GM18907 (cell line): ENCODE measurements at regions not wholly inside any gene's neighbourhood (a gene's known extent, or its start where the extent isn't known, plus 50 kb on each side); places are given as distances from the start of the nearest gene placed in this dataset.

ENCODE experiments used
- ATAC-seq: cut with Tn5 transposase; IDR thresholded peaks from one replicate; pipeline ENCODE4 v1.9.1; 2021; ENCODE audit warnings: mild to moderate bottlenecking, moderate library complexity; ENCODE audit not compliant: unreplicated experiment

DNA sequence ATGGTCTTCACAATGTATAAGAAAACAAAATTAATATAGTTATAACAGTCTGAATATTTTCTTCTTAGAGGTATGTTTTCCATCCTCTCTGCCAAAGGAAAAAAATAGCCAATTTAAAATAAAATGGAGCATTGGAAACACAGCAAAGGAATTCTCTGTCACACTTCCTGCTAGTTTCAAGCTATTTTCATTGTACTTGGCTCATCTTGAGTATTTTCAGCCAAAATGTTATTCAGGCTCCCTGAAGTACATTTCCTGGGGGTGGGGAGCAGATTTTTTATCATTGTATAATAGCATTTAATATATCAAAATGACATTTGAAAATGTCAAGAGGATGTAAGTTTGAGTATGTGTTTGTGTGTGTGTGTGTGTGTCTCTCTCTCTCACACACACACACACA lies 463.6 kb upstream of the REG3G start:
- no peak for ATAC-seq

GRCh38 chr2:78564666-78565065 lies 460.8 kb upstream of the REG3G start:
- no peak for ATAC-seq

DNA sequence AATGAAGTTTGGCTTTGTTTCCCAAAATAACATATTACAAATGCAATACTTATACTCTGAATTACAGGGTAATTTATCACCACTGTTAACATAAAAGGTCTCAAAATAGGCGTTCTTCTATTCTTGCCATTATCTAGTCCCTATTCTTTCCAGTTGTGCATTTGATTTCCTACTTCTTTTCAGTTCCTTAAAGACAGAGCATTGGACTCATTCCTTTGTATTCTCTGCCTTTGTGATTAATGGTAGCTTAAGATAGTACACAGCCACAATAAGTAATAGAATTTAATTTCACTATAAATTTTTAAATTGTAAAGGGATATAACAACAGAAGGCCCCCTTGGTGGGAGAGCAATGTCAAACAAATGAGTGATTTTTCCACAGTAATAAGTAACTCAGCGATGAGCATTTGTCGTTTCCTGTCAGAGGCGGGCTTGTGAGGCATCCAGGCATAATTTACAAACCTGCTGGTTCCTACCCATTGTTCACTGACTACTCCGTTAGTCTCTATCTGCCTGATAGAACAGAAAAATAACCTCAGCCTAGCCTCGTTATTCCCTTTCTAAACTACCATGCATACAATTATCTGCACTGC lies 456.6 kb upstream of the REG3G start:
- no peak for ATAC-seq

DNA sequence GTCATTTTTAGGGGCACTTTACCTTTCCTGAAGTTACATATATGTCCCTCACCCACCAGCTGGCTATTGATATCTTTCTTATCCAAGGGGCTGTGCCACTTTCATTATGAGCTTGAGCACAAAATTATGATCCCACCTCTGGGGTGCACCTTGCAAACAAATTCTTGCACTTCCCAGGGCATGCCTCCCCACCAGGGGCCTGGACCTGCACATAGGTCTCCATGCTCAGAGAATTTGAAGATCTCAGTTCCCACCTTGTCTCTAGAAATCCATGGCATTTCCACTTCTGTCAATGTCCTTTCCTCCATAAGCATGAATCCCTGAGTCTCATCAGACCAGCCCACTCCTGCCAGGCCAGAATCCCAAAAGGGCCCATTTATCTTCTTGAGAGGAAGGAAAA lies 449.1 kb upstream of the REG3G start:
- no peak for ATAC-seq

DNA sequence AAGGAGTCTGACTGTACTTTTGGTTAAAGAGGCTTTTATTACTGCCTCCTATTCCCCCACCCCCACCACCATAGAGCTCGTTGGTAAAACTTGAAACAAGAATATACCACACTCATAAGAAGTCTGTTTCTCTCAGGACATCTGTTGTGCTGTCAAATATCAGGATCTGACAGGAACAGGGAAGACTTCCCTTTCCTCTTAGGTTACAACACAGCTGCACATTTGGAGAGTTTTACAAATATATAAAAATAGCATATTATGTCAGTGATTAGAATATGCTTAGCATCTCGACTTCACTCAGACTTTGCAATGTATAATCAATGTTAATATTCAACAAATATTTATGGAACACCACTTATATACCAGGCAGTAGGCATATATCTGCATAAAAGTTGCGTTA lies 439.6 kb upstream of the REG3G start:
- no peak for ATAC-seq

DNA sequence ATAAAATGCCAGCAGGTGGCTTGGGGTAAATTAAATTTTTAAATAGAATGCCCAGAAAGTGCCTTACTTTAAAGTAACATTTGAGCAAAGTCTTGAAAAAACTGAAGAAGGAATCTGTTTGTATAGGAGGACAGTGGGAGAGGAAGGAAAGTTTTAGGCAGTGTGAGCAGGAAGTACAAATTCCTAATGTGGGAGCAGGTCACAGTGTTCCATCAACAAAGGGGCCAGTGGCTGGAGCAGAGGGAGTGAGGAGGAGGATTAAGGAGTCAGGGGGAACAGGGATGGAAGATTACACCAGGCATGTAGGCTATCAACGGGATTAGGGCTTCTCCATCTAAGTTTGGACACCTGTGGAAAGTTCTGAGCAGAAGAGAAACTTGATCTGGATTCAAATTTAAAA lies 439.2 kb upstream of the REG3G start:
- ATAC-seq = no peak

DNA sequence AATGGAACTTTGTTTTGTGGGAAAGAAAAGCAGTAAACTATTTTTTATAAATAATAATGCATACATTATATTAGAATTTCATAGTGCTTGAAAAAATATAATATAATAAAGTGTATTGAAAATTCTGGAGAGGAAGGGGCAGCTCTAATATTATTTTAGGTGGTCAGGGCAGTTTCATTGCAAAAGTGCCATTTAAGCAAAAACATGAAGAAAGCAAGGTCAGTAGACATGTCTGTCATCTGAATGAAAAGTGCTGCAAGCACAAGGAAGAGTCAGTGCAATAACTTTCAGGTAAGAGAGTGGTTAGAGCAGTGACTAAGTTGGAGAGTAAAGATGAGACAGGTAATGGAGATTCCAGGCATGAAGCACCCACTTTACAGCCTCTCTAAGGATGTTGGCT lies 435.6 kb upstream of the REG3G start:
- no peak for ATAC-seq

- ATAC-seq = no peak
These were observed 433.0 kb upstream of the REG3G start for GRCh38 chr2:78592491-78592890.

DNA sequence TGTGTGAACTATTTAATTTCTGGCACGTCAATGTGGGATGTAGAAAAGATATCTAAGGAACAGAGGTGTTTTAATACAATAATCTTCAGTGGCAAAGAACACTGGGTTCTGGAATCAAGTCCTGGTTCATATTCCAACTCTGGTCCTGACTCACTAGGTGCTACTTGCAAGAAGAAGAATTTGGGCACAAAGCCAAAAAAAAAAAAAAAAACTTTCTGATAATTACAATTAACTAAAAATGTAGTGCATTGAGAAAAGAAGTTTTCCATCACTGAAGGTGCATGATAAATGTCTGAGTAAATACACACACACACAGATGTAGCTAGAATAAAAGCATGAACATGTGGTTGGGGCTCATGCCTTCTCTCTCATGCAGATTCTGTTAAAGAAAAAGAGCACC lies 424.4 kb upstream of the REG3G start:
- ATAC-seq = no peak

- ATAC-seq = no peak
These were observed 422.6 kb upstream of the REG3G start for GRCh38 chr2:78602862-78603261.

- no peak for ATAC-seq
These were observed 418.6 kb upstream of the REG3G start for GRCh38 chr2:78606895-78607294.

DNA sequence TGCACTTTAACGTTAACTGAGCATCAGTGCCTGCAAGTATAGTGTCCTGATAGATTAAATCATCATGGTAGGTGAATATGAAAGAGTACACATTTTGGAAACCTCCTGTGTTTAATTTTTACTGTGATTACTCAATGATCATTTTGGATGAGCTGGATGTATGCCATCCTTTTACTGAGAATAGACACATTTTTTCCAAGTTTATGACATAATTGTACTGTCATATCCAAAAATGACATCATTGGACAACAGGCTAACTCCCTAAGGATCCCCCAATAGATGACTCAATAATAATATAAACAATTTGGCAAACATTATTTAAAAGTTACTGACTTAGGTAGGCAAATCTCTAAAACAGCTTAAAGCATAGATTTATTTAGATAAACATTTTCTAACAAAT lies 410.8 kb upstream of the REG3G start:
- no peak for ATAC-seq

DNA sequence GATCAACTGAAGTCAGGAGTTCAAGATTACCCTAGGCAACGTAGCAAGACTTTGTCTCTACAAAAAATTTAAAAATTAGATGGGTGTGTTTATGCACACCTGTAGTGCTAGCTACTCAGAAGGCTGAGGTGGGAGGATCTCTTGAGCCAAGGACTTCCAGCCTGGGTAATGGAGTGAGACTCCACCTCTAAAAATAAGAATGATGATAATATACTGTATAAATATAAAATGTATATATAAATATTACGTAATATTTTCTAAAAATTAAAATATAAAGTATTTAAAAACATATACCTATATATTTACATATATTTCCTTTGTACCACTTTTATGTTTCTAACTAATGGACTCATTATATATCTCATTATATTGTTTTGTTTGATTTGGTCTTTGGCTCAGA lies 409.5 kb upstream of the REG3G start:
- ATAC-seq = no peak

DNA sequence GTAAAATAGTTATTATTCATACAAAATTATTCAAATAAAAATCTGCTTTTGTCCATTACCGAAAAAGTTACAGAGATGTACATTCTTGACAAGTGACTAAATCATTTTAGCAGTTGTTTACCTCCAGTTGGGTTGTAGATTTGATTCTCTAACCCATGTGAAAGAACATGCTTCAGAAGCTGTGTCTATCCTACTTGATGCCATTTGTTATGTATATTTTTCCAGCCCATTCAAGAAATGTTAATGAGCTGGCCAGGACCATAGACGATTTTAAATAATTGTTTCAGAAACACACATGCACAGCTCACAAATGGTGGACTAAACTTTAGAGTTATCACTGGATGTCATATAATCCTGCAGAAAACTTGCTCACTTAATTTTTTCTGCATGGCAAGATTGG lies 391.1 kb upstream of the REG3G start:
- ATAC-seq = no peak

GRCh38 chr2:78644854-78645253 lies 380.6 kb upstream of the REG3G start:
- ATAC-seq = no peak

- ATAC-seq = no peak
These were observed 378.8 kb upstream of the REG3G start for GRCh38 chr2:78646533-78647364.

DNA sequence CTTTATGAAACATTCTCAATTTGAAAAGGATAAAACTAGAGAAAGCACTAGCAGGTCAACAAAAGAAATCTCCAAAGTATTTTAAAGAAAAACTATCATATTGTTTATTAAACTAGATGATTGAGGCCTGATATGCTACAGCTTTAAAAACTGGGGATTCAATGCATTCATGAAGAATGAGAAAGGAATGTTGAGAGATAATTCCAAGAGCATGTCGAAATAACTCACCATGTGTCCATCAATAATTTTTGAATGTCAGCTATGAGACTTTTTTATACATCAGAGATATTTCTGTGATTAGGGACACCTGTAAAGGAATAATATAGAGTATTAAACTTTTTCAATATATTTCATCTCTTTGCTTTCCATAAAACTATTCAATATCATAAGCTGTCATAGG lies 376.9 kb upstream of the REG3G start:
- ATAC-seq = no peak

DNA sequence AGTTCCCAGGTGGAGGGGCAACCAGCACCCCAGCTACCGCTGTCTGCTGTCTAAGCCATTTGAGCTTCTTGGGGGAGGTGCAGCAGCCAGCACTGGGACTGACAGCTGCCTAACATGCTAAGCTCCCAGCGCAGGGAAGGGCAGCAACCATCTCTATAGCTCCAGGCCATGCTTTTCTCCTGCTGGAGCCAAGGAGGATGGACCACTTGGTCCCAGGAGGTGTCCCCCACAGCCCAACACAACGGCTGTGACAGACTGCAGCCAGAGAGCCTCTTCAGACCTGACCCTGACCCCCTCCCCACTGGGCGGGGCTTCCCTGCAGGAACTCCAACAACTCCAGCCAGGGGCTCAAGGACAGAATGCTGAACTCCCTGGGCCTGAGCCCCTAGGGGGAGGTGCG lies 370.6 kb upstream of the REG3G start:
- no peak for ATAC-seq

DNA sequence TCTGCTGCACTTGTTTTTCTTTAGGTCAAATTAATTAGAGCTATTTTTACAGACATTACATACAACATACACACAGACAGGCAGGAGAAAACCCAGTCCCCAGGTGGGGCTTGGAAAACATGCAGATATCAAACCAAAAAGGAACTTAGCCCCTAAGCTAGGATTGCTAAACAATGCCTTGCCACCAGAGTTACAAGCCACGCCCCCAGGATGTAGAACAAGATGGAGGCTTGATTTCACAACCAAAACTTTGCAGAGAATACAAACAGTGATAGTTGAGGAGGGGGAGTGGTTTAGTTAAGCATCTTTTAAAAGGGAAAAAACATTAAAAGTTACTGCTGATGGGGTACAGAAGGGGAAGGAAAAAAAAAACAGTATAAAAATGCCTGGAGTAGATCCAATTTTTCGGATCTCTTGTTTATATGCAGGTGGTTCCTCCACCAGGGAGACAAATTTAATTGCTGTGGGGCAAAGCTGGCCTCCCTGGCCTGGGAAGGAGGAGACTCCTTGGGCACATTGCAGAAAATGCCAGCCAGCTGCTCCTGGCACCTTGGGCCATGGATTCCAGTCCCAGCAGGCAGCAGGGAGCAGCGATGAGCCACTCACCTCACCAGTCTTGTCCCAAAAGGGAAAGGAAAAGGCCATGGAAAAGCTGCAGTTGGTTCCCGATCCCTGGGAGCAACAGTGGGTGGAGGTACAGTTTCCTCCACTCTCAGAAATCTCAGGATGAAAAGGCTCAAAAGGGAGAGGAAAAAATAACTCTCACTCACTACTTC lies 348.4 kb upstream of the REG3G start:
- no peak for ATAC-seq

DNA sequence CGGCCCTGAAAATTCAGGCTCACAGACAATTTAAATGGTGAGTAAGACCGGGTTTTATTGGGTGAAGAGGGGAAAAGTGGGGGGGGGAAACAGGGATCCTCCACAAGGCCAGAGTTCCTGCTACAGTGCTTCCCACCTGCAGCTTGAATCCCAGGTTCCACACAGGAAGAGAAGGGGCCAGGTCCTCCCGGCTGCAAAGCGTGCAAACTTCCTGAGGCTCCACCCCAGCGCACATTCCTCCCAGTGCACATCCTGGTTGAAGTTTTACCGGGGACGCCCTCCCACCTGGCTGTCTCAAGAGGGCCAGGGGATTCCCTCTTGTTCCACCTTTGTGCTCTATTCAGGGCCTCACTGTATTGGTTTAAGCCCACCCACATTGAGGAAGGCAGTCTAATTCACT lies 347.7 kb upstream of the REG3G start:
- no peak for ATAC-seq

- no peak for ATAC-seq
These were observed 344.1 kb upstream of the REG3G start for GRCh38 chr2:78681386-78681785.

- ATAC-seq = no peak
These were observed 342.7 kb upstream of the REG3G start for GRCh38 chr2:78682781-78683180.
